HepG2 (cell line): ENCODE measurements at regions not wholly inside any gene's neighbourhood (a gene's known extent, or its start where the extent isn't known, plus 50 kb on each side); places are given as distances from the start of the nearest gene placed in this dataset.
A peak's percentile ranks its signal among the peaks of the same experiment; 100 is the strongest.

ENCODE experiments used
- ATAC-seq: fragments of 200-7000 bp; cut with Tn5 transposase; 3 replicates; pipeline ENCODE4 v1.9.1; 2020; ENCODE audit warnings: mild to moderate bottlenecking, moderate library complexity
- BruUV-seq: library from RNA; stranded (reverse); fragments of 400-500 nt; replicated peaks from 2 replicates; lab custom pipeline; 2021; lab: Mats Ljungman, UMichigan
- CTCF ChIA-PET: fragments of 300-600 bp; formaldehyde crosslinking; extraction: SDS; loops from one replicate; lab custom pipeline; 2021; ENCODE audit warnings: low total read pairs, inconsistent platforms, low intra/inter-chr PET ratio; lab: Yijun Ruan, JAX
- POLR2A ChIA-PET: fragments of 350-600 bp; sonication (Branson Sonifier 250); formaldehyde crosslinking; loops from one replicate; lab custom pipeline; 2020; ENCODE audit warnings: antibody characterized with exemption, inconsistent platforms; lab: Yijun Ruan, JAX
- DNase-seq: peaks from one replicate; pipeline ENCODE4 v3.0.0-alpha.2; 2015; ENCODE audit warnings: low spot score
- FAIRE-seq: peaks from 3 replicates; lab custom pipeline; 2011; peaks lifted over from hg19 to GRCh38; lab: Jason Lieb, UNC
- H2AFZ ChIP-seq: one replicate; pipeline ENCODE4 v1.6.1; 2011; ENCODE audit warnings: low read length, inconsistent platforms
- H3K27ac ChIP-seq: fragments of 300-600 bp; 3 replicates; pipeline ENCODE4 v1.8.0; 2011; ENCODE audit warnings: mixed run types, mild to moderate bottlenecking, mixed read lengths, low read length, inconsistent platforms; ENCODE audit not compliant: insufficient read depth; ENCODE audit errors: extremely low read length
- H3K27me3 ChIP-seq, 2 experiments: fragments of 200-600 bp in 1 of 2; 2 replicates in 1 of 2; 3 replicates in 1 of 2; pipeline versions ENCODE4 v1.6.0 to v1.8.0; 2011; ENCODE audit warnings: low read length in 2 of 2, mild to moderate bottlenecking in 2 of 2, moderate library complexity in 2 of 2, inconsistent platforms in 1 of 2; ENCODE audit not compliant: insufficient read depth in 2 of 2, control insufficient read depth in 1 of 2
- H3K36me3 ChIP-seq, 2 experiments: fragments of 200-600 bp in 1 of 2; replicated peaks in 1 of 2; 2 replicates in 1 of 2; 3 replicates in 1 of 2; pipeline versions ENCODE4 v1.5.1 to v1.8.0; 2011; ENCODE audit warnings: low read length in 2 of 2, inconsistent platforms in 1 of 2; ENCODE audit not compliant: insufficient read depth in 2 of 2, control insufficient read depth in 1 of 2
- H3K4me1 ChIP-seq: 2 replicates; pipeline ENCODE4 v1.5.1; 2012; ENCODE audit warnings: low read length, inconsistent platforms; ENCODE audit not compliant: insufficient read depth
- H3K4me2 ChIP-seq: 2 replicates; pipeline ENCODE4 v1.6.0; 2011; ENCODE audit warnings: low read depth, low read length, inconsistent platforms
- H3K4me3 ChIP-seq, 3 experiments: fragments of 200-600 bp in 1 of 3; sonication (generic), shearing (Covaris generic) in 1 of 3; replicated peaks in 1 of 3; 2 replicates each; pipeline ENCODE4 v1.5.1; 2011 to 2016; ENCODE audit warnings: low read length in 3 of 3, inconsistent platforms in 2 of 3, low read depth in 2 of 3, mild to moderate bottlenecking in 2 of 3, control low read depth in 1 of 3, mixed read lengths in 1 of 3; ENCODE audit not compliant: insufficient read depth in 1 of 3
- H3K79me2 ChIP-seq: one replicate; pipeline ENCODE4 v1.6.1; 2011; ENCODE audit warnings: low read length, inconsistent platforms; ENCODE audit not compliant: insufficient read depth
- H3K9ac ChIP-seq: 2 replicates; pipeline ENCODE4 v1.6.0; 2011; ENCODE audit warnings: mild to moderate bottlenecking, low read depth, low read length, inconsistent platforms; ENCODE audit not compliant: insufficient read depth
- H3K9me3 ChIP-seq: 2 replicates; pipeline ENCODE4 v1.5.1; 2012; ENCODE audit warnings: mild to moderate bottlenecking, low read length
- H4K20me1 ChIP-seq: 2 replicates; pipeline ENCODE4 v1.6.0; 2011; ENCODE audit warnings: inconsistent platforms, mild to moderate bottlenecking, low read length, moderate library complexity; ENCODE audit not compliant: insufficient read depth
- HNRNPK ChIP-seq: fragments of 200-400 bp; formaldehyde crosslinking; IDR thresholded peaks from 2 replicates; pipeline ENCODE4 v1.6.1; 2018; ENCODE audit warnings: low read length, low read depth, moderate library complexity, mild to moderate bottlenecking; ENCODE audit not compliant: poor library complexity, severe bottlenecking
- ISL2 ChIP-seq: sonication (generic); formaldehyde crosslinking; IDR thresholded peaks from 2 replicates; pipeline ENCODE4 v1.5.0; 2020; ENCODE audit warnings: missing genetic modification reagents
- NFE2L1 ChIP-seq: sonication (generic); formaldehyde crosslinking; IDR thresholded peaks from 2 replicates; pipeline ENCODE4 v1.4.0; 2020; ENCODE audit warnings: missing genetic modification reagents, mild to moderate bottlenecking, borderline replicate concordance
- SMARCC2 ChIP-seq: fragments of 450-650 bp; IDR thresholded peaks from 2 replicates; pipeline ENCODE4 v1.6.1; 2017; ENCODE audit warnings: antibody characterized with exemption, mild to moderate bottlenecking
- WGBS: methylation state at CpG from one replicate; pipeline ENCODE4 v1.1.6; 2017; ENCODE audit warnings: low lambda C conversion rate; 5-methylcytosine and 5-hydroxymethylcytosine counted together
- in situ Hi-C: cut with HindIII; loops from 2 replicates; pipeline ENCODE4 v1.10.0; 2017; ENCODE audit warnings: low pct_unique_long_range_greater_than_20kb; ENCODE audit not compliant: extremely low pct_ligation_motif_present
- intact Hi-C: fragments of 100-400 bp; cut with micrococcal nuclease; formaldehyde crosslinking; loops from one replicate; pipeline ENCODE4 v1.10.0; 2022; ENCODE audit not compliant: unreplicated experiment

- BruUV-seq: no TSS peak
- FAIRE-seq (no peak), DNase-seq (no peak), ATAC-seq (no peak)
- no peak overlapping the region for H3K4me3 ChIP-seq
- WGBS: 13% methylated on average over 1 of the region's 1 CpG
- ChIA-PET CTCF (no interaction called here), POLR2A (no interaction called here)
- no peaks in the 10 kb centered on the region for H3K36me3 ChIP-seq
- TF ChIP-seq HNRNPK: peak; percentile 36
- TF ChIP-seq SMARCC2: no peak
- H3K79me2 ChIP-seq: no peaks in the 10 kb centered on the region
- intact Hi-C loops: no loop called here
- H2AFZ ChIP-seq: no peak overlapping the region
- H3K9ac ChIP-seq: no peak overlapping the region
- no peaks in the 10 kb centered on the region for H3K4me1 ChIP-seq
- H4K20me1 ChIP-seq: no peaks in the 10 kb centered on the region
- H3K9me3 ChIP-seq: peaks cover 68% of the 10 kb centered on the region
- in situ Hi-C loops: no loop called here
- H3K27me3 ChIP-seq: no peaks in the 10 kb centered on the region; a peak in 1 of 5 replicates
- H3K27ac ChIP-seq: no peak overlapping the region
- H3K4me2 ChIP-seq: no peak overlapping the region
These were observed 715.6 kb upstream of the FLRT2 start for GRCh38 chr14:84814391-84814790.

DNA sequence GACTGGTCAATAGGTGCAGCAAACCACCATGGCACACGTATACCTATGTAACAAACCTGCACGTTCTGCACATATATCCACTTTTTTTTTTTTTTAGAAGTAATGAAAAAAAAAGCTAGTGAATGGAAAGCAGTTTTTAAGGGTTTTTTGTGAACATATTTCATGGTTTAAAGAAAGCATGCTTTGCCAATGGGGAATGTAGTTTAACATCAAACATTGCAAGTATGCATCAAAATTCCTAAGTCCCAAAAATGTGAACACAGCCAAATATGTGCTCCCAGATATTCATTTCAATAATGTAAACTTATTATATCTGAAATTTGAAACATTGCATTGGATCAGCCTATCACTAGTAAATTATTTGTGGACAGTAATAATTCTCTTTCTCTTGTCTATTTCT, 710.4 kb upstream of the FLRT2 start:
- FAIRE-seq (no peak), ATAC-seq (no peak)
- Histone ChIP-seq H2AFZ (no peak overlapping the region), H3K27ac (no peak overlapping the region), H3K36me3 (no peaks in the 10 kb centered on the region), H3K79me2 (no peaks in the 10 kb centered on the region), H3K9ac (no peak overlapping the region), H3K4me1 (no peaks in the 10 kb centered on the region), H4K20me1 (no peaks in the 10 kb centered on the region), H3K4me3 (no peak overlapping the region), H3K4me2 (no peak overlapping the region), H3K9me3 (peaks cover 97% of the 10 kb centered on the region)
- intact Hi-C loops (no loop called here), in situ Hi-C loops (no loop called here)
- POLR2A ChIA-PET: no interaction called here
- TF ChIP-seq NFE2L1 (CRISPR knock-in tag) (no peak), ISL2 (CRISPR knock-in tag) (no peak)
- TF ChIP-seq, all 625 proteins: peak for 0
- CTCF ChIA-PET: no interaction called here
- BruUV-seq: no TSS peak
- WGBS: 4% methylated on average over 2 of the region's 2 CpGs
- no peak for DNase-seq
- H3K27me3 ChIP-seq: no peaks in the 10 kb centered on the region
